ENCODE measurements at regions not wholly inside any gene's neighbourhood (a gene's known extent, or its start where the extent isn't known, plus 50 kb on each side); places are given as distances from the start of the nearest gene placed in this dataset.

DNA sequence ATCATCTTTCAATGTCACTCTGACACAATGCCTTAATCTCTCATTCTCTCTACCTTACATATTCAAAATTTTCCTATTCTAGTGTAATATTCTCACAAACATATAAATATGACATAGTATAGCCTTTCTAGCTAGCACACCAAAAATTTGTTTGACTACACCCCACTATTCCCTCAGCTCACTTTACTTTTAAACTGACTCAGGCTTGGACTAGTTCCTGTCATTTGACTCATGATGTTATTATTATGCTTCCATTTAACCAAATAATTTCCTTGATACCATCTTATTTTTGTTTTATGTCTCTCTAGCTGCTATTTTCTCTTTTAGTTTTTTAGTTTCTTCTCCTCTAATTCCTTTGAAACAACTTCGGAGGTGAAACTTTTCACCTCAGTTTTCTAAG lies 1745.6 kb upstream of the PCDH20 start:
- Histone ChIP-seq H3K27me3 (ENCODE audit: control insufficient read depth in 2 of 2, insufficient read depth in 2 of 2, low read length in 2 of 2) (no peaks in the 10 kb centered on the region), H3K9ac (replicated peaks; ENCODE audit: extremely low read depth, insufficient read depth, low read length) (no peak overlapping the region), H3K9me3 (replicated peaks; ENCODE audit: control insufficient read depth, insufficient read depth, low read length) (no peaks in the 10 kb centered on the region), H3K9me1 (replicated peaks; ENCODE audit: control insufficient read depth, extremely low read depth, insufficient read depth, low read length) (no peaks in the 10 kb centered on the region), H3K4me1 (ENCODE audit: control insufficient read depth, extremely low read depth, insufficient read depth, low read length) (no peaks in the 10 kb centered on the region), H3K79me2 (ENCODE audit: control insufficient read depth, insufficient read depth, low read length) (no peaks in the 10 kb centered on the region), H3K4me2 (ENCODE audit: insufficient read depth, low read length) (no peak overlapping the region), H3K36me3 (ENCODE audit: control insufficient read depth in 2 of 2, extremely low read depth in 1 of 2, insufficient read depth in 2 of 2, low read length in 2 of 2) (no peaks in the 10 kb centered on the region), H3K27ac (ENCODE audit: insufficient read depth, low read depth, low read length) (no peak overlapping the region), H3K4me3 (replicated peaks in 1 of 3; ENCODE audit: insufficient read depth in 1 of 3, low read depth in 1 of 3, low read length in 3 of 3) (no peak overlapping the region), H2AFZ (ENCODE audit: low read depth, low read length) (no peak overlapping the region), H4K20me1 (replicated peaks; ENCODE audit: control insufficient read depth, extremely low read depth, insufficient read depth, low read length) (no peaks in the 10 kb centered on the region)
- dilution Hi-C loops (cut with MboI; ENCODE audit: extremely low pct_ligation_motif_present, low sequenced_read_pairs): no loop called here
- ChIA-PET POLR2A (no interaction called here), CTCF (interaction anchor here (1.1 kb wide), 1 partner anchor 12 kb away, joined by 4 read pairs; no protein-coding TSS in a partner anchor)
- intact Hi-C loops (cut with micrococcal nuclease): no loop called here
- FAIRE-seq (no peak), DNase-seq (ENCODE audit: low read depth, low spot score) (peak; percentile 3)
- TF ChIP-seq GATA2 (IDR thresholded peaks at IDR 0.05; ENCODE audit: insufficient read depth, insufficient read length, low read depth, low read length) (no peak), POLR2AphosphoS5 (IDR thresholded peaks at IDR 0.05; ENCODE audit: insufficient read depth, low read depth, low read length) (no peak), FOS (IDR thresholded peaks at IDR 0.05; ENCODE audit: borderline replicate concordance, insufficient read depth, low read length) (no peak), EZH2 (IDR thresholded peaks at IDR 0.05; ENCODE audit: borderline replicate concordance, low read depth, low read length, severe bottlenecking) (no peak), CTCF (IDR thresholded peaks at IDR 0.05; ENCODE audit: extremely low read depth in 1 of 2, insufficient read depth in 1 of 2, low read depth in 1 of 2, low read length in 2 of 2) (no peak), JUN (IDR thresholded peaks at IDR 0.05; ENCODE audit: borderline replicate concordance, insufficient read depth, insufficient read length, low read depth) (no peak), MYC (IDR thresholded peaks at IDR 0.05; ENCODE audit: low read depth, low read length) (no peak), POLR2A (IDR thresholded peaks at IDR 0.05; ENCODE audit: low read depth, low read length) (no peak)
- TF ChIP-seq, protein P1, sequence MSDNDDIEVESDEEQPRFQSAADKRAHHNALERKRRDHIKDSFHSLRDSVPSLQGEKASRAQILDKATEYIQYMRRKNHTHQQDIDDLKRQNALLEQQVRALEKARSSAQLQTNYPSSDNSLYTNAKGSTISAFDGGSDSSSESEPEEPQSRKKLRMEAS (IDR thresholded peaks at IDR 0.05; ENCODE audit: insufficient read depth, insufficient read length): no peak
- BruUV-seq (replicated peaks): no TSS peak

Measured in endothelial cell of umbilical vein (primary cell).